WTC11 (cell line): ENCODE measurements at regions not wholly inside any gene's neighbourhood (a gene's known extent, or its start where the extent isn't known, plus 50 kb on each side); places are given as distances from the start of the nearest gene placed in this dataset.
"Not testable (repeated sequence)": the region's sequence is repeated elsewhere in the genome, so short reads cannot be mapped to it uniquely, and the experiment has no call there.

Experiments used
- ATAC-seq: fragments of 200-7000 bp; cut with Tn5 transposase; 2 replicates; pipeline ENCODE4 v1.10.0; 2021; ENCODE audit warnings: mild to moderate bottlenecking, moderate library complexity
- CTCF ChIA-PET: fragments of 300-600 bp; sonication (Branson Sonifier 250); formaldehyde crosslinking; loops from one replicate; lab custom pipeline; 2021; ENCODE audit warnings: antibody characterized with exemption; lab: Charles Lee
- POLR2A ChIA-PET: fragments of 350-600 bp; sonication (Branson Sonifier 250); formaldehyde crosslinking; loops from one replicate; lab custom pipeline; 2021; ENCODE audit warnings: antibody characterized with exemption; lab: Charles Lee
- DNase-seq: peaks from one replicate; pipeline ENCODE4 v3.0.0; 2021; ENCODE audit warnings: low spot score
- H3K27ac Mint-ChIP-seq: 2 replicates; pipeline ENCODE4 v1.8.0; 2021; ENCODE audit warnings: mixed read lengths
- H3K27me3 Mint-ChIP-seq: 2 replicates; pipeline ENCODE4 v1.8.0; 2021; ENCODE audit warnings: low read depth, mild to moderate bottlenecking, moderate library complexity, mixed read lengths
- H3K36me3 Mint-ChIP-seq: 2 replicates; pipeline ENCODE4 v1.8.0; 2021; ENCODE audit warnings: mixed read lengths
- H3K4me1 Mint-ChIP-seq: 2 replicates; pipeline ENCODE4 v1.8.0; 2022; ENCODE audit warnings: mixed read lengths
- H3K4me3 Mint-ChIP-seq: 2 replicates; pipeline ENCODE4 v1.8.0; 2021; ENCODE audit warnings: mild to moderate bottlenecking, moderate library complexity, mixed read lengths
- H3K9me3 Mint-ChIP-seq: 2 replicates; pipeline ENCODE4 v1.8.0; 2021; ENCODE audit warnings: mixed read lengths
- ESRRA ChIP-seq: sonication (generic); formaldehyde crosslinking; IDR thresholded peaks from 2 replicates; pipeline ENCODE4 v1.8.1; 2022; ENCODE audit warnings: mild to moderate bottlenecking, missing genetic modification reagents, borderline replicate concordance
- FOXK1 ChIP-seq: sonication (generic); formaldehyde crosslinking; IDR thresholded peaks from 2 replicates; pipeline ENCODE4 v1.8.0; 2022; ENCODE audit warnings: mild to moderate bottlenecking, moderate library complexity, missing genetic modification reagents
- NFE2L1 ChIP-seq: sonication (generic); formaldehyde crosslinking; IDR thresholded peaks from 2 replicates; pipeline ENCODE4 v1.8.1; 2023; ENCODE audit warnings: missing genetic modification reagents
- SMAD3 ChIP-seq: sonication (generic); formaldehyde crosslinking; IDR thresholded peaks from 2 replicates; pipeline ENCODE4 v1.8.0; 2022; ENCODE audit warnings: missing genetic modification reagents, mild to moderate bottlenecking, borderline replicate concordance
- SMAD4 ChIP-seq: sonication (generic); formaldehyde crosslinking; IDR thresholded peaks from 2 replicates; pipeline ENCODE4 v1.8.0; 2022; ENCODE audit warnings: mild to moderate bottlenecking, missing genetic modification reagents
- TEAD4 ChIP-seq: sonication (generic); formaldehyde crosslinking; IDR thresholded peaks from 2 replicates; pipeline ENCODE4 v1.8.0; 2022; ENCODE audit warnings: mild to moderate bottlenecking, missing genetic modification reagents
- ZNF232 ChIP-seq: sonication (generic); formaldehyde crosslinking; IDR thresholded peaks from 2 replicates; pipeline ENCODE4 v1.8.0; 2022; ENCODE audit warnings: mild to moderate bottlenecking, missing genetic modification reagents
- ZNF416 ChIP-seq: fragments of 250-450 bp; sonication (Bioruptor Pico); IDR thresholded peaks from 2 replicates; pipeline ENCODE4 v1.9.0; 2021; ENCODE audit warnings: mild to moderate bottlenecking, inconsistent platforms
- ZNF423 ChIP-seq: fragments of 250-450 bp; sonication (Bioruptor Pico); IDR thresholded peaks from 2 replicates; pipeline ENCODE4 v2.1.2; 2022; ENCODE audit warnings: mild to moderate bottlenecking, moderate library complexity
- TF ChIP-seq, protein P1 (sequence below): fragments of 250-450 bp; sonication (Bioruptor Pico); IDR thresholded peaks from 2 replicates; pipeline ENCODE4 v2.1.2; 2022; ENCODE audit warnings: mild to moderate bottlenecking, moderate library complexity
- TF ChIP-seq, protein P2 (sequence below): sonication (generic); formaldehyde crosslinking; IDR thresholded peaks from 2 replicates; pipeline ENCODE4 v1.8.0; 2022; ENCODE audit warnings: mild to moderate bottlenecking, missing genetic modification reagents
- TF ChIP-seq, protein P3 (sequence below): sonication (generic); formaldehyde crosslinking; IDR thresholded peaks from 2 replicates; pipeline ENCODE4 v1.8.1; 2022; ENCODE audit warnings: mild to moderate bottlenecking, moderate library complexity, missing genetic modification reagents
- TF ChIP-seq, protein P4 (sequence below): sonication (generic); formaldehyde crosslinking; IDR thresholded peaks from 2 replicates; pipeline ENCODE4 v1.8.1; 2022; ENCODE audit warnings: low read depth, mild to moderate bottlenecking, moderate library complexity, missing genetic modification reagents, borderline replicate concordance
- TF ChIP-seq, protein P5 (sequence below): fragments of 250-450 bp; sonication (Bioruptor Pico); IDR thresholded peaks from 2 replicates; pipeline ENCODE4 v1.9.0; 2021; ENCODE audit warnings: mild to moderate bottlenecking

DNA sequence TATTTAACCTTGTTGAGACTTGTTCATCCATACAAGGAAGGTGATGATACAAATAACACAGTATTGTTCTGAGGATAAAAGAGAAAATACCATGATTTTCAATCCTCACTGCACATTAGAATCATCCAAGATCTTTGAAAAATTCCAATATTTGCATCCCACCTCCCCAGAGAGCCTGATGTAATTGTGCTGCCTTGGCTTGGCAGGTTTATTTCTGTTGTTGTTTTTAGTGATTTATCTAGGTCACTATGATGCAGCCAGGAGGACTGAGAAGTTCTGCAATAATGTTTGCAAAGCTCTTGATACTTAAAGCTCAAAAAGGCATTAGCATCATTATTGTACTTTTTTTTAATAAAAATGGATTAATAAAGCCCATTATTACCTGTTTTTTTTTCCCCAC, 67.0 kb upstream of the NMUR2 start (continued):
- TF ChIP-seq, protein P1, sequence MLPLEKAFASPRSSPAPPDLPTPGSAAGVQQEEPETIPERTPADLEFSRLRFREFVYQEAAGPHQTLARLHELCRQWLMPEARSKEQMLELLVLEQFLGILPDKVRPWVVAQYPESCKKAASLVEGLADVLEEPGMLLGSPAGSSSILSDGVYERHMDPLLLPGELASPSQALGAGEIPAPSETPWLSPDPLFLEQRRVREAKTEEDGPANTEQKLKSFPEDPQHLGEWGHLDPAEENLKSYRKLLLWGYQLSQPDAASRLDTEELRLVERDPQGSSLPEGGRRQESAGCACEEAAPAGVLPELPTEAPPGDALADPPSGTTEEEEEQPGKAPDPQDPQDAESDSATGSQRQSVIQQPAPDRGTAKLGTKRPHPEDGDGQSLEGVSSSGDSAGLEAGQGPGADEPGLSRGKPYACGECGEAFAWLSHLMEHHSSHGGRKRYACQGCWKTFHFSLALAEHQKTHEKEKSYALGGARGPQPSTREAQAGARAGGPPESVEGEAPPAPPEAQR (CRISPR knock-in tag) = no peak
- TF ChIP-seq, protein P2, sequence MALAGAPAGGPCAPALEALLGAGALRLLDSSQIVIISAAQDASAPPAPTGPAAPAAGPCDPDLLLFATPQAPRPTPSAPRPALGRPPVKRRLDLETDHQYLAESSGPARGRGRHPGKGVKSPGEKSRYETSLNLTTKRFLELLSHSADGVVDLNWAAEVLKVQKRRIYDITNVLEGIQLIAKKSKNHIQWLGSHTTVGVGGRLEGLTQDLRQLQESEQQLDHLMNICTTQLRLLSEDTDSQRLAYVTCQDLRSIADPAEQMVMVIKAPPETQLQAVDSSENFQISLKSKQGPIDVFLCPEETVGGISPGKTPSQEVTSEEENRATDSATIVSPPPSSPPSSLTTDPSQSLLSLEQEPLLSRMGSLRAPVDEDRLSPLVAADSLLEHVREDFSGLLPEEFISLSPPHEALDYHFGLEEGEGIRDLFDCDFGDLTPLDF = no peak
- TF ChIP-seq ZNF423 (CRISPR knock-in tag) (no peak), SMAD3 (CRISPR knock-in tag) (no peak), SMAD4 (no peak)
- TF ChIP-seq, protein P3, sequence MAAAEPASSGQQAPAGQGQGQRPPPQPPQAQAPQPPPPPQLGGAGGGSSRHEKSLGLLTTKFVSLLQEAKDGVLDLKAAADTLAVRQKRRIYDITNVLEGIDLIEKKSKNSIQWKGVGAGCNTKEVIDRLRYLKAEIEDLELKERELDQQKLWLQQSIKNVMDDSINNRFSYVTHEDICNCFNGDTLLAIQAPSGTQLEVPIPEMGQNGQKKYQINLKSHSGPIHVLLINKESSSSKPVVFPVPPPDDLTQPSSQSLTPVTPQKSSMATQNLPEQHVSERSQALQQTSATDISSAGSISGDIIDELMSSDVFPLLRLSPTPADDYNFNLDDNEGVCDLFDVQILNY (CRISPR knock-in tag) = no peak
- TF ChIP-seq, protein P4, sequence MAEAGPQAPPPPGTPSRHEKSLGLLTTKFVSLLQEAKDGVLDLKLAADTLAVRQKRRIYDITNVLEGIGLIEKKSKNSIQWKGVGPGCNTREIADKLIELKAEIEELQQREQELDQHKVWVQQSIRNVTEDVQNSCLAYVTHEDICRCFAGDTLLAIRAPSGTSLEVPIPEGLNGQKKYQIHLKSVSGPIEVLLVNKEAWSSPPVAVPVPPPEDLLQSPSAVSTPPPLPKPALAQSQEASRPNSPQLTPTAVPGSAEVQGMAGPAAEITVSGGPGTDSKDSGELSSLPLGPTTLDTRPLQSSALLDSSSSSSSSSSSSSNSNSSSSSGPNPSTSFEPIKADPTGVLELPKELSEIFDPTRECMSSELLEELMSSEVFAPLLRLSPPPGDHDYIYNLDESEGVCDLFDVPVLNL (CRISPR knock-in tag) = no peak

DNA sequence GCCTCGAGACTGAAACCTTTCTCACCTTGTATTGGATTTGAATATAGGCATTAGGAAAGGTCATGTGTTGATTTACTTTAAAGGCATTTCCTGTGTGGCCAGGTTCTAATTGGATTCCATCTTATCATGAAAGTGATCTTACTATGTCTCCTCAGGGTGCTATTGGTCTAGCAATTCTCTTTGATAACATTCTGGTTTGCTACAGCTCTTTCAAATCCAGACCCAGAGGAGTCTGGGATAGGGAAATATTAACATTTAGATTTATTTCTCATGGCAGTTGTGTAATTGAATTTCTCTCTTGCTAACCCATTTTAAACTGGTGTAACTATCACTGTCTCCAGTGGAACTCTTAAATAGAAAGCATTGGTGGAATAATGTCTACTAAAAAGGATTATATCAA, 69.9 kb upstream of the NMUR2 start:
- no peaks in the 10 kb centered on the region for H3K27me3 Mint-ChIP-seq
- ATAC-seq (no peak), DNase-seq (no peak)
- TF ChIP-seq NFE2L1 (CRISPR knock-in tag) = no peak
- TF ChIP-seq TEAD4 (CRISPR knock-in tag) = no peak
- no peaks in the 10 kb centered on the region for H3K36me3 Mint-ChIP-seq
- POLR2A ChIA-PET = no interaction called here
- CTCF ChIA-PET = no interaction called here
- H3K4me1 Mint-ChIP-seq = peaks cover 21% of the 10 kb centered on the region
- no peaks in the 10 kb centered on the region for H3K9me3 Mint-ChIP-seq
- H3K4me3 Mint-ChIP-seq = no peak overlapping the region
- no peak overlapping the region for H3K27ac Mint-ChIP-seq

DNA sequence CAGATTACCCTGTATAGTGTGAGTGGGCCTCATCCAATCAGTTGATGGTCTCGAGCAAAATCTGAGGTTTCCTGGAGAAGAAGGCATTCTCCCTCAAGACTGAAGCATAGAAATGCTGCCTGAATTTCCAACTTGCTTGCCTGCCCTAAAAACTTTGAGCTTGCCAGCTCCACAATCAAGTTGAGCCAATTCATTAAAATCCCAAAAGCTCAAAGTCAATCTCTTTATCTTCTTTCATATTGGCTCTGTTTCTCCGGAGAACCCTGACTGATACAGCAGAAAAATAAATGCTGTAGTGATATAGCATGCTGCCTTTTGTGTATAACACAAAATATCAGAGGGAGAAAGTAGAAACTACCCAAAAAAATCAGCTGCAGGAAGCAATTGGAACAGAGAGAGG, 72.5 kb upstream of the NMUR2 start:
- no peak for ATAC-seq
- ChIA-PET CTCF (interaction anchor here (1.0 kb wide), 1 partner anchor 43 kb away, joined by 3 read pairs; no protein-coding TSS in a partner anchor), POLR2A (no interaction called here)
- TF ChIP-seq ZNF232 (CRISPR knock-in tag) (no peak), ESRRA (CRISPR knock-in tag) (no peak), FOXK1 (CRISPR knock-in tag) (no peak), ZNF416 (CRISPR knock-in tag) (no peak)
- TF ChIP-seq, protein P1 (CRISPR knock-in tag) = no peak
- TF ChIP-seq, protein P5, sequence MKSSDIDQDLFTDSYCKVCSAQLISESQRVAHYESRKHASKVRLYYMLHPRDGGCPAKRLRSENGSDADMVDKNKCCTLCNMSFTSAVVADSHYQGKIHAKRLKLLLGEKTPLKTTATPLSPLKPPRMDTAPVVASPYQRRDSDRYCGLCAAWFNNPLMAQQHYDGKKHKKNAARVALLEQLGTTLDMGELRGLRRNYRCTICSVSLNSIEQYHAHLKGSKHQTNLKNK (CRISPR knock-in tag) = no peak
- no peak for DNase-seq
- H3K36me3 Mint-ChIP-seq = peaks cover 14% of the 10 kb centered on the region
- no peaks in the 10 kb centered on the region for H3K27me3 Mint-ChIP-seq
- peaks cover 18% of the 10 kb centered on the region for H3K9me3 Mint-ChIP-seq
- no peak overlapping the region for H3K4me3 Mint-ChIP-seq
- H3K4me1 Mint-ChIP-seq = peaks cover 17% of the 10 kb centered on the region
- no peak overlapping the region for H3K27ac Mint-ChIP-seq

DNA sequence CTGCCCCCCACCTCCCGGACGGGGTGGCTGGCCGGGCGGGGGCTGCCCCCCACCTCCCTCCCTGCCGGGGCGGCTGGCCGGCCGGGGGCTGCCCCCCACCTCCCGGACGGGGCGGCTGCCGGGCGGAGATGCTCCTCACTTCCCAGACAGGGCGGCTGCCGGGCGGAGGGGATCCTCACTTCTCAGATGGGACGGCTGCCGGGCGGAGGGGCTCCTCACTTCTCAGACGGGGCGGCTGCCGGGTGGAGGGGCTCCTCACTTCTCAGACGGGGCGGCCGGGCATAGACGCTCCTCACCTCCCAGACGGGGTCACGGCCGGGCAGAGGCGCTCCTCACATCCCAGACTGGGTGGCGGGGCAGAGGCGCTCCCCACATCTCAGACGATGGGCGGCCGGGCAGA, 74.8 kb upstream of the NMUR2 start:
- POLR2A ChIA-PET, H3K27ac Mint-ChIP-seq, H3K4me1 Mint-ChIP-seq, CTCF ChIA-PET, ATAC-seq, DNase-seq, H3K27me3 Mint-ChIP-seq, H3K4me3 Mint-ChIP-seq: not testable (repeated sequence)
- H3K36me3 Mint-ChIP-seq = peaks cover 14% of the 10 kb centered on the region
- peaks cover 22% of the 10 kb centered on the region for H3K9me3 Mint-ChIP-seq

DNA sequence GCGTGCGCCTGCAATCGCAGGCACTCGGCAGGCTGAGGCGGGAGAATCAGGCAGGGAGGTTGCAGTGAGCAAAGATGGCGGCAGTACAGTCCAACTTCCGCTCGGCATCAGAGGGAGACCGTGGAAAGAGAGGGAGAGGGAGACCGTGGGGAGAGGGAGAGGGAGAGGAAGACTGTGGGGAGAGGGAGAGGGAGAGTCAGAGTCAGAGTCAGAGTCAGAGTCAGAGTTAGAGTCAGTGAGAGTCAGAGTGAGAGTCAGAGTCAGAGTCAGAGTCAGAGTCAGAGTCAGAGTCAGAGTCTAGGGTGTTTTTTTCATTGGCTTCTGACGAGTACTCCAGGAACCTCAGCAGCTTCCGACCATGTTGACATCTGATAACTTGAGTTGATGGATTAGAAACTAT, 75.6 kb upstream of the NMUR2 start:
- peaks cover 14% of the 10 kb centered on the region for H3K36me3 Mint-ChIP-seq
- H3K27me3 Mint-ChIP-seq, CTCF ChIA-PET, H3K4me3 Mint-ChIP-seq, ATAC-seq, H3K27ac Mint-ChIP-seq, H3K4me1 Mint-ChIP-seq, POLR2A ChIA-PET, DNase-seq: not testable (repeated sequence)
- peaks cover 24% of the 10 kb centered on the region for H3K9me3 Mint-ChIP-seq
